HepG2 (cell line): ENCODE measurements at regions not wholly inside any gene's neighbourhood (a gene's known extent, or its start where the extent isn't known, plus 50 kb on each side); places are given as distances from the start of the nearest gene placed in this dataset.

Experiments
- ATAC-seq: fragments of 200-7000 bp; cut with Tn5 transposase; 3 replicates; pipeline ENCODE4 v1.9.1; 2020; ENCODE audit warnings: mild to moderate bottlenecking, moderate library complexity
- BruUV-seq: library from RNA; stranded (reverse); fragments of 400-500 nt; replicated peaks from 2 replicates; lab custom pipeline; 2021; lab: Mats Ljungman, UMichigan
- CTCF ChIA-PET: fragments of 300-600 bp; formaldehyde crosslinking; extraction: SDS; loops from one replicate; lab custom pipeline; 2021; ENCODE audit warnings: low total read pairs, inconsistent platforms, low intra/inter-chr PET ratio; lab: Yijun Ruan, JAX
- POLR2A ChIA-PET: fragments of 350-600 bp; sonication (Branson Sonifier 250); formaldehyde crosslinking; loops from one replicate; lab custom pipeline; 2020; ENCODE audit warnings: antibody characterized with exemption, inconsistent platforms; lab: Yijun Ruan, JAX
- DNase-seq: peaks from one replicate; pipeline ENCODE4 v3.0.0-alpha.2; 2015; ENCODE audit warnings: low spot score
- FAIRE-seq: peaks from 3 replicates; lab custom pipeline; 2011; peaks lifted over from hg19 to GRCh38; lab: Jason Lieb, UNC
- H2AFZ ChIP-seq: one replicate; pipeline ENCODE4 v1.6.1; 2011; ENCODE audit warnings: low read length, inconsistent platforms
- H3K27ac ChIP-seq: fragments of 300-600 bp; 3 replicates; pipeline ENCODE4 v1.8.0; 2011; ENCODE audit warnings: mixed run types, mild to moderate bottlenecking, mixed read lengths, low read length, inconsistent platforms; ENCODE audit not compliant: insufficient read depth; ENCODE audit errors: extremely low read length
- H3K27me3 ChIP-seq, 2 experiments: fragments of 200-600 bp in 1 of 2; 2 replicates in 1 of 2; 3 replicates in 1 of 2; pipeline versions ENCODE4 v1.6.0 to v1.8.0; 2011; ENCODE audit warnings: low read length in 2 of 2, mild to moderate bottlenecking in 2 of 2, moderate library complexity in 2 of 2, inconsistent platforms in 1 of 2; ENCODE audit not compliant: insufficient read depth in 2 of 2, control insufficient read depth in 1 of 2
- H3K36me3 ChIP-seq, 2 experiments: fragments of 200-600 bp in 1 of 2; replicated peaks in 1 of 2; 2 replicates in 1 of 2; 3 replicates in 1 of 2; pipeline versions ENCODE4 v1.5.1 to v1.8.0; 2011; ENCODE audit warnings: low read length in 2 of 2, inconsistent platforms in 1 of 2; ENCODE audit not compliant: insufficient read depth in 2 of 2, control insufficient read depth in 1 of 2
- H3K4me1 ChIP-seq: 2 replicates; pipeline ENCODE4 v1.5.1; 2012; ENCODE audit warnings: low read length, inconsistent platforms; ENCODE audit not compliant: insufficient read depth
- H3K4me2 ChIP-seq: 2 replicates; pipeline ENCODE4 v1.6.0; 2011; ENCODE audit warnings: low read depth, low read length, inconsistent platforms
- H3K4me3 ChIP-seq, 3 experiments: fragments of 200-600 bp in 1 of 3; sonication (generic), shearing (Covaris generic) in 1 of 3; replicated peaks in 1 of 3; 2 replicates each; pipeline ENCODE4 v1.5.1; 2011 to 2016; ENCODE audit warnings: low read length in 3 of 3, inconsistent platforms in 2 of 3, low read depth in 2 of 3, mild to moderate bottlenecking in 2 of 3, control low read depth in 1 of 3, mixed read lengths in 1 of 3; ENCODE audit not compliant: insufficient read depth in 1 of 3
- H3K79me2 ChIP-seq: one replicate; pipeline ENCODE4 v1.6.1; 2011; ENCODE audit warnings: low read length, inconsistent platforms; ENCODE audit not compliant: insufficient read depth
- H3K9ac ChIP-seq: 2 replicates; pipeline ENCODE4 v1.6.0; 2011; ENCODE audit warnings: mild to moderate bottlenecking, low read depth, low read length, inconsistent platforms; ENCODE audit not compliant: insufficient read depth
- H3K9me3 ChIP-seq: 2 replicates; pipeline ENCODE4 v1.5.1; 2012; ENCODE audit warnings: mild to moderate bottlenecking, low read length
- H4K20me1 ChIP-seq: 2 replicates; pipeline ENCODE4 v1.6.0; 2011; ENCODE audit warnings: inconsistent platforms, mild to moderate bottlenecking, low read length, moderate library complexity; ENCODE audit not compliant: insufficient read depth
- ARID2 ChIP-seq: sonication (generic); formaldehyde crosslinking; IDR thresholded peaks from 2 replicates; pipeline ENCODE4 v1.8.1; 2022; ENCODE audit warnings: mild to moderate bottlenecking, missing genetic modification reagents, borderline replicate concordance
- NFE2L1 ChIP-seq: sonication (generic); formaldehyde crosslinking; IDR thresholded peaks from 2 replicates; pipeline ENCODE4 v1.4.0; 2020; ENCODE audit warnings: missing genetic modification reagents, mild to moderate bottlenecking, borderline replicate concordance
- SMC3 ChIP-seq: IDR thresholded peaks from 2 replicates; pipeline ENCODE4 v1.6.1; 2011; ENCODE audit warnings: low read length, improper control_type of control experiment
- SRF ChIP-seq: IDR thresholded peaks from 2 replicates; pipeline ENCODE4 v1.6.1; 2011; ENCODE audit warnings: mild to moderate bottlenecking, low read depth, low read length, moderate library complexity
- ZNF331 ChIP-seq: sonication (generic); formaldehyde crosslinking; IDR thresholded peaks from 2 replicates; pipeline ENCODE4 v1.4.0; 2020; ENCODE audit warnings: missing genetic modification reagents
- ZNF614 ChIP-seq: IDR thresholded peaks from 2 replicates; pipeline ENCODE4 v1.6.1; 2018; ENCODE audit warnings: missing biosample characterization, missing genetic modification reagents, inconsistent platforms, borderline replicate concordance
- ZSCAN25 ChIP-seq: sonication (generic); formaldehyde crosslinking; IDR thresholded peaks from 2 replicates; pipeline ENCODE4 v1.8.0; 2022; ENCODE audit warnings: mild to moderate bottlenecking, missing genetic modification reagents
- ZSCAN9 ChIP-seq: IDR thresholded peaks from 2 replicates; pipeline ENCODE4 v1.6.1; 2016; ENCODE audit warnings: borderline replicate concordance
- WGBS: methylation state at CpG from one replicate; pipeline ENCODE4 v1.1.6; 2017; ENCODE audit warnings: low lambda C conversion rate; 5-methylcytosine and 5-hydroxymethylcytosine counted together
- in situ Hi-C: cut with HindIII; loops from 2 replicates; pipeline ENCODE4 v1.10.0; 2017; ENCODE audit warnings: low pct_unique_long_range_greater_than_20kb; ENCODE audit not compliant: extremely low pct_ligation_motif_present
- intact Hi-C: fragments of 100-400 bp; cut with micrococcal nuclease; formaldehyde crosslinking; loops from one replicate; pipeline ENCODE4 v1.10.0; 2022; ENCODE audit not compliant: unreplicated experiment
- TF ChIP-seq, protein P1 (sequence below): sonication (generic); formaldehyde crosslinking; IDR thresholded peaks from 2 replicates; pipeline ENCODE4 v1.4.0; 2020; ENCODE audit warnings: missing genetic modification reagents
- TF ChIP-seq, protein P2 (sequence below): sonication (generic); formaldehyde crosslinking; IDR thresholded peaks from 2 replicates; pipeline ENCODE4 v1.4.0; 2020; ENCODE audit warnings: mild to moderate bottlenecking, missing genetic modification reagents
- TF ChIP-seq, protein P3 (sequence below): sonication (generic); formaldehyde crosslinking; IDR thresholded peaks from 2 replicates; pipeline ENCODE4 v1.9.0; 2021; ENCODE audit warnings: missing genetic modification reagents, mild to moderate bottlenecking, borderline replicate concordance

DNA sequence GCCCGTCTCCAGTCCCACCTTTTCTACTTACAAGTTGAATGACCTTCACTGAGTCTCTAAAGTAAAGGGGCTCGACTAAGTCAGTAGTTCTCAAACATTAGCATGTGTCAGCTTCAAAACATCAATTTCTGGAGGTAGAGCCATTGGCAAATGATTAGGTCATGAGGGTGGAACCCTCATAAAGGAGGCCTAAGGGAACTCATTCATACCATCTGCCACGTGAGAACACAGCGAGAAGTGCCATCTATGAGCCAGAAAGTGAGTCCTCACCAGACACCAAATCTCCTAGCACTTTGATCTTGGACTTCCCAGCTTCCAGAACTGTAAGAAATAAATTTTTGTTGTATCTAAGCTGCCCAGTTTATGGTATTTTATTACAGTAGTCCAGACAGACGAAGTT lies 129.8 kb downstream of the MEX3B start:
- H3K4me3 ChIP-seq, result no peak overlapping the region
- WGBS, result 0% methylated on average over 5 of the region's 5 CpGs
- H3K27ac ChIP-seq, result no peak overlapping the region
- intact Hi-C loops, result no loop called here
- no peak overlapping the region for H3K9ac ChIP-seq
- peaks cover 32% of the 10 kb centered on the region for H3K9me3 ChIP-seq
- TF ChIP-seq, protein P1, sequence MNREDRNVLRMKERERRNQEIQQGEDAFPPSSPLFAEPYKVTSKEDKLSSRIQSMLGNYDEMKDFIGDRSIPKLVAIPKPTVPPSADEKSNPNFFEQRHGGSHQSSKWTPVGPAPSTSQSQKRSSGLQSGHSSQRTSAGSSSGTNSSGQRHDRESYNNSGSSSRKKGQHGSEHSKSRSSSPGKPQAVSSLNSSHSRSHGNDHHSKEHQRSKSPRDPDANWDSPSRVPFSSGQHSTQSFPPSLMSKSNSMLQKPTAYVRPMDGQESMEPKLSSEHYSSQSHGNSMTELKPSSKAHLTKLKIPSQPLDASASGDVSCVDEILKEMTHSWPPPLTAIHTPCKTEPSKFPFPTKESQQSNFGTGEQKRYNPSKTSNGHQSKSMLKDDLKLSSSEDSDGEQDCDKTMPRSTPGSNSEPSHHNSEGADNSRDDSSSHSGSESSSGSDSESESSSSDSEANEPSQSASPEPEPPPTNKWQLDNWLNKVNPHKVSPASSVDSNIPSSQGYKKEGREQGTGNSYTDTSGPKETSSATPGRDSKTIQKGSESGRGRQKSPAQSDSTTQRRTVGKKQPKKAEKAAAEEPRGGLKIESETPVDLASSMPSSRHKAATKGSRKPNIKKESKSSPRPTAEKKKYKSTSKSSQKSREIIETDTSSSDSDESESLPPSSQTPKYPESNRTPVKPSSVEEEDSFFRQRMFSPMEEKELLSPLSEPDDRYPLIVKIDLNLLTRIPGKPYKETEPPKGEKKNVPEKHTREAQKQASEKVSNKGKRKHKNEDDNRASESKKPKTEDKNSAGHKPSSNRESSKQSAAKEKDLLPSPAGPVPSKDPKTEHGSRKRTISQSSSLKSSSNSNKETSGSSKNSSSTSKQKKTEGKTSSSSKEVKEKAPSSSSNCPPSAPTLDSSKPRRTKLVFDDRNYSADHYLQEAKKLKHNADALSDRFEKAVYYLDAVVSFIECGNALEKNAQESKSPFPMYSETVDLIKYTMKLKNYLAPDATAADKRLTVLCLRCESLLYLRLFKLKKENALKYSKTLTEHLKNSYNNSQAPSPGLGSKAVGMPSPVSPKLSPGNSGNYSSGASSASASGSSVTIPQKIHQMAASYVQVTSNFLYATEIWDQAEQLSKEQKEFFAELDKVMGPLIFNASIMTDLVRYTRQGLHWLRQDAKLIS (CRISPR knock-in tag), result no peak
- TF ChIP-seq SMC3, result no peak
- H3K79me2 ChIP-seq, result no peaks in the 10 kb centered on the region
- ChIA-PET POLR2A (no interaction called here), CTCF (no interaction called here)
- no peak overlapping the region for H2AFZ ChIP-seq
- H4K20me1 ChIP-seq, result no peaks in the 10 kb centered on the region
- H3K4me1 ChIP-seq, result no peaks in the 10 kb centered on the region
- FAIRE-seq (no peak), ATAC-seq (no peak), DNase-seq (no peak)
- no peaks in the 10 kb centered on the region for H3K36me3 ChIP-seq
- no TSS peak for BruUV-seq
- no peak overlapping the region for H3K4me2 ChIP-seq
- H3K27me3 ChIP-seq, result peaks cover 0 to 7% of the 10 kb centered on the region in 2 experiments; a peak in 2 of 5 replicates
- in situ Hi-C loops, result no loop called here

DNA sequence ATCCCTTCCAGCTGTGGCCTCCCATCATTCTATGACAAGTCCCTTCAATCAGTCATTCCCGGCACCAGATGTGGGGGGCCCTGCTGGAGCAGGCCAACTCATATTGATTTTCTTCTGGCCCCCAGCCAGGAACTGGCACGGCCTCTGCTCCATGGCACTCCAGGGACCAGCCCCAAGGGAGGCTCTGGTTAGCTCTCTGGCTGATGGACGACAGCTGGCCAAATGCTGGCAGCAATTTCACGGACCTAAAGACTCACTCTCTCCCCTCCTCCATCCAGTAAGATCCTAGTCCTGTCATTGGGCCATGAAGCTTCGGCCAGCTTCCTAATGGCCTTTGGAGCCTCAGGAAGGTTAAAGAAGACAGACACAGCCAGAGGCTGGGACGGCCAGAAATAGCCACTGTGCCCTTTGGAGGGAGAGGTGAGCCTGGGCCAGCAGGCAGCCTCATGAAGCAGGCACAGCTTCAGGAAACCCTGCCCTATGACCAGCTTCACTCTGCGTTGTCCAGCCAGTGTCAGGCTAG lies 131.0 kb downstream of the MEX3B start:
- intact Hi-C loops, result no loop called here
- in situ Hi-C loops, result no loop called here
- TF ChIP-seq NFE2L1 (no peak), SRF (no peak), ZSCAN25 (CRISPR knock-in tag) (no peak), ZNF331 (CRISPR knock-in tag) (no peak), ZNF614 (CRISPR knock-in tag) (no peak), ARID2 (CRISPR knock-in tag) (no peak), ZSCAN9 (no peak)
- TF ChIP-seq, protein P2, sequence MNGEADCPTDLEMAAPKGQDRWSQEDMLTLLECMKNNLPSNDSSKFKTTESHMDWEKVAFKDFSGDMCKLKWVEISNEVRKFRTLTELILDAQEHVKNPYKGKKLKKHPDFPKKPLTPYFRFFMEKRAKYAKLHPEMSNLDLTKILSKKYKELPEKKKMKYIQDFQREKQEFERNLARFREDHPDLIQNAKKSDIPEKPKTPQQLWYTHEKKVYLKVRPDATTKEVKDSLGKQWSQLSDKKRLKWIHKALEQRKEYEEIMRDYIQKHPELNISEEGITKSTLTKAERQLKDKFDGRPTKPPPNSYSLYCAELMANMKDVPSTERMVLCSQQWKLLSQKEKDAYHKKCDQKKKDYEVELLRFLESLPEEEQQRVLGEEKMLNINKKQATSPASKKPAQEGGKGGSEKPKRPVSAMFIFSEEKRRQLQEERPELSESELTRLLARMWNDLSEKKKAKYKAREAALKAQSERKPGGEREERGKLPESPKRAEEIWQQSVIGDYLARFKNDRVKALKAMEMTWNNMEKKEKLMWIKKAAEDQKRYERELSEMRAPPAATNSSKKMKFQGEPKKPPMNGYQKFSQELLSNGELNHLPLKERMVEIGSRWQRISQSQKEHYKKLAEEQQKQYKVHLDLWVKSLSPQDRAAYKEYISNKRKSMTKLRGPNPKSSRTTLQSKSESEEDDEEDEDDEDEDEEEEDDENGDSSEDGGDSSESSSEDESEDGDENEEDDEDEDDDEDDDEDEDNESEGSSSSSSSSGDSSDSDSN (CRISPR knock-in tag), result no peak
- TF ChIP-seq, protein P3, sequence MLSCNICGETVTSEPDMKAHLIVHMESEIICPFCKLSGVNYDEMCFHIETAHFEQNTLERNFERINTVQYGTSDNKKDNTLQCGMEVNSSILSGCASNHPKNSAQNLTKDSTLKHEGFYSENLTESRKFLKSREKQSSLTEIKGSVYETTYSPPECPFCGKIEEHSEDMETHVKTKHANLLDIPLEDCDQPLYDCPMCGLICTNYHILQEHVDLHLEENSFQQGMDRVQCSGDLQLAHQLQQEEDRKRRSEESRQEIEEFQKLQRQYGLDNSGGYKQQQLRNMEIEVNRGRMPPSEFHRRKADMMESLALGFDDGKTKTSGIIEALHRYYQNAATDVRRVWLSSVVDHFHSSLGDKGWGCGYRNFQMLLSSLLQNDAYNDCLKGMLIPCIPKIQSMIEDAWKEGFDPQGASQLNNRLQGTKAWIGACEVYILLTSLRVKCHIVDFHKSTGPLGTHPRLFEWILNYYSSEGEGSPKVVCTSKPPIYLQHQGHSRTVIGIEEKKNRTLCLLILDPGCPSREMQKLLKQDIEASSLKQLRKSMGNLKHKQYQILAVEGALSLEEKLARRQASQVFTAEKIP (CRISPR knock-in tag), result no peak

More for the DNA sequence above, 131.0 kb downstream of the MEX3B start:
- no peaks in the 10 kb centered on the region for H3K79me2 ChIP-seq
- WGBS, result 10% methylated on average over 2 of the region's 7 CpGs
- FAIRE-seq (no peak), ATAC-seq (no peak), DNase-seq (no peak)
- peaks cover 22% of the 10 kb centered on the region for H3K9me3 ChIP-seq
- H3K27ac ChIP-seq, result no peak overlapping the region
- no peaks in the 10 kb centered on the region for H3K36me3 ChIP-seq
- no peak overlapping the region for H3K9ac ChIP-seq
- H3K27me3 ChIP-seq, result peaks cover 0 to 7% of the 10 kb centered on the region in 2 experiments; a peak in 2 of 5 replicates
- no TSS peak for BruUV-seq
- CTCF ChIA-PET, result no interaction called here
- no peak overlapping the region for H3K4me2 ChIP-seq
- no peak overlapping the region for H3K4me3 ChIP-seq
- no peak overlapping the region for H2AFZ ChIP-seq
- no peaks in the 10 kb centered on the region for H3K4me1 ChIP-seq
- POLR2A ChIA-PET, result no interaction called here
- H4K20me1 ChIP-seq, result no peaks in the 10 kb centered on the region
